ENCODE measurements at regions not wholly inside any gene's neighbourhood (a gene's known extent, or its start where the extent isn't known, plus 50 kb on each side); places are given as distances from the start of the nearest gene placed in this dataset.

DNA sequence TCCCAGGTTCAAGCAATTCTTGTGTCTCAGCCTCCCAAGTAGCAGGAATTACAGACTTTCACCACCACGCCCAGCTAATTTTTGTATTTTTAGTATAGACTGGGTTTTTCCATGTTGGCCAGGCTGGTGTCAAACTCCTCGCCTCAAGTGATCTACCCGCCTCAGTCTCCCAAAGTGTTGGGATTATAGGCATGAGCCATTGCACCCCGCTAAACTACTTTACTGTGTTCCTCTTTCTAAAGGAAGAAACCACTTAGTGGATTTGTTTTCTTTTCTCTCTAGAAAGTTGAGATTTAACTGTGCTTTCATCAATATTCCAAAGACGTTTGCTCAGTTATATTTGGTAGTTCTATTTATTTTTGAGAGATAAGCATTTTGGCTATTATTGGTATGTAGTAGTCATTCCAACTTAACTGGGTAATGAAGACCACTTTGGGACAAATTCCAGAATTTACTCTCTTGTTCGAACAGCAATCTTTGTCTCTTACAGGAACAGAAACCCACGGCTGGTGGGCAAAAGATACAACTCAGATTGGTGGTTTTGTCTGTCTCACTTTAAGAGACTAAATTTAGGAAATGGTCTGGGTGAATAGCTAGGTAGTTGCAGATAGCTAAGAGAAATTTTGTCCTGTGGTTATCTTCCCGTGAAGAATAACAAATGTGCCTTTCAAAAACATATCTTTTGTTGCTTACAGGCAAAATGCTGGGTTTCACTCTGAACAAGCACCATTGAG, 103.5 kb upstream of the CD55 start:
- TF ChIP-seq, protein P1, sequence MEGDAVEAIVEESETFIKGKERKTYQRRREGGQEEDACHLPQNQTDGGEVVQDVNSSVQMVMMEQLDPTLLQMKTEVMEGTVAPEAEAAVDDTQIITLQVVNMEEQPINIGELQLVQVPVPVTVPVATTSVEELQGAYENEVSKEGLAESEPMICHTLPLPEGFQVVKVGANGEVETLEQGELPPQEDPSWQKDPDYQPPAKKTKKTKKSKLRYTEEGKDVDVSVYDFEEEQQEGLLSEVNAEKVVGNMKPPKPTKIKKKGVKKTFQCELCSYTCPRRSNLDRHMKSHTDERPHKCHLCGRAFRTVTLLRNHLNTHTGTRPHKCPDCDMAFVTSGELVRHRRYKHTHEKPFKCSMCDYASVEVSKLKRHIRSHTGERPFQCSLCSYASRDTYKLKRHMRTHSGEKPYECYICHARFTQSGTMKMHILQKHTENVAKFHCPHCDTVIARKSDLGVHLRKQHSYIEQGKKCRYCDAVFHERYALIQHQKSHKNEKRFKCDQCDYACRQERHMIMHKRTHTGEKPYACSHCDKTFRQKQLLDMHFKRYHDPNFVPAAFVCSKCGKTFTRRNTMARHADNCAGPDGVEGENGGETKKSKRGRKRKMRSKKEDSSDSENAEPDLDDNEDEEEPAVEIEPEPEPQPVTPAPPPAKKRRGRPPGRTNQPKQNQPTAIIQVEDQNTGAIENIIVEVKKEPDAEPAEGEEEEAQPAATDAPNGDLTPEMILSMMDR (IDR thresholded peaks at IDR 0.05): no peak
- no peak for TF ChIP-seq POLR2A (IDR thresholded peaks at IDR 0.05)
